ENCODE measurements at regions not wholly inside any gene's neighbourhood (a gene's known extent, or its start where the extent isn't known, plus 50 kb on each side); places are given as distances from the start of the nearest gene placed in this dataset.

DNA sequence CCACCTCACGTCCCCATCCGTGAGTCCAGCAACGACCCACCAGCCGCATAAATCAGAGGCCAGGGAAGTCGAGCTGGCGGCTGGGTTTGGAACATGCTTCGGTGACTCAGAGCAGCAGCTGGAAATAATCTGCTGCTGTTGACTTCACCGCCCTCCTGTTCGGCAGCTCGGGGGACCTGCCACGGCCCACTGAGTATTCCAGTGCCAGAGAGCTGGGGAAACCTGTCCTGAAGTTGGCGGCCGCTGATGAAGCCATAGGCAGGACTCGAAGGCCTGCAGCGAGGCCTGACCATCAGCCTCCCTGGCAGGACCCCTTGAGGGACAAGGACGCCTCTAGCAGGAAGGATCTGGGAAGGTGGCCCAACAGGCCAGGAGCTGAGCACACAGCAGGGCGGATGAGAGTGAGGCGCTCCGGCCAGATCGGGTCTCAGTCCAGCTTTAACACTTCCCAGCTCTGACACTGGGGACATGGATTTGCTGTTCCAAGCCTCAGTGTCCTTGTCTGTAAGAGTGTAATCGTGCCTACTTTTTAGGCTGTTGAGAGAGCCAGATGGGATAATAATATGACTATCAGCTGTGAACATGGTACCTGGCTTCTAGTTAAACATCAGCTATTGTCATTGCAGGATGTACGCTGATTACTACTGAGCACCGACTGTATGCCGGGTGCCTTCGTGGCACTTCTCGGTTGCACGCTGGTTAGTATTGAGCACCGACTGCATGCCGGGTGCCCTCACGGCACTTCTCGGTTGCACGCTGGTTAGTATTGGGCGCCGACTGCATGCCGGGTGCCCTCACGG is 50.4 kb upstream of the CIBAR2 start:
- no peak for DNase-seq

DNA sequence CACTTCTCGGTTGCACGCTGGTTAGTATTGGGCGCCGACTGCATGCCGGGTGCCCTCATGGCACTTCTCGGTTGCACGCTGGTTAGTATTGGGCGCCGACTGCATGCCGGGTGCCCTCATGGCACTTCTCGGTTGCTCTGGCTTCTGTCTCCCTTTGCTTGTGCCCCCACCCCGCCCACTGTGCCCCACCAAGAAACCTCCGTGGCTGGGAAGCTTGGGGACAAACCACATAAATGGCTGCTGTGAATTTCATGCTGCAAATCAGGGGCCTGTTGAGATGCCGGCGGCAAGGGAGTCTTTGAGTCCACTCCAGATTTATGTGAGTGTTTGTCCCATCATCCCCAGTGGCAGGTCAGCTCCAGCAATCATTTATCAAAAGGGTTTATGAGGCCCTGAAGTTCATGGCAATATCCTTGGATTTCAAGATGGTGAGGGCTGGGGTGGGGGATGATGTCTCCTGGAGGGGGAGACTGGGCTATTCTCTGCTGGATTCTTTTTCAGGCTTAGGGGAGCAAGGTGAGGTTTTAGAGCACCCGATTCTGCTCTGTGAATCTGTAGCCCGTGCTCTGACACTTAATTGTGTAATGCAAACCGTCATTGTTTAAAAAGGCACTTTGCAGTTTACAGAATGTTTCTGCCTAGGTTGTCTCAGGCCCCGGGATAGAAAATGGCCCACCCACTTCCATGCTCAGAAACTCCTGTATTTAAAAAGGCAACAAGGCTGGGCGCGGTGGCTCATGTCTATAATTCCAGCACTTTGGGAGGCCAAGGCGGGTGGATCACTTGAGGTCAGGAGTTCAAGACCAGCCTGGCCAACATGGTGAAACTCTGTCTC is 51.2 kb upstream of the CIBAR2 start:
- DNase-seq: no peak

DNA sequence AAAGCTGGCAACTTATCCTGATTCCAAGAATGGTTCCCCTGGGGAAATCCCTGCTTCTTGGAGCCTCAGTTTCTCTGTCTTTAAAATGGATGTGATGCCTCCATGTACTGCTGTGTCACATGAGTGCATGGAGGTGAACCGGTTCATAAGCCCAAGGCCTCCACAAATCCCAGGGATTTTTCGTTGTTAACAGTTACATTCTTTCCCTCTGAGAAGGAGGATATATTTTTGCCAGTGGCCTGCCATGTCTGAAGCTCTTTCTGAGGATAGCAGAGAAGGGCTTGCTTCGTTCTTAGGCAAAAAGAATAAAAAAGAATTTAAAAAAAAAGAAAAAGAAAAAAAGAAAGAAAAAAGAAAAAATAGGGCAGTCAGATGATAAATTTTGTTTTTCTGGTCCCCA is 52.2 kb upstream of the CIBAR2 start:
- DNase-seq: no peak

DNA sequence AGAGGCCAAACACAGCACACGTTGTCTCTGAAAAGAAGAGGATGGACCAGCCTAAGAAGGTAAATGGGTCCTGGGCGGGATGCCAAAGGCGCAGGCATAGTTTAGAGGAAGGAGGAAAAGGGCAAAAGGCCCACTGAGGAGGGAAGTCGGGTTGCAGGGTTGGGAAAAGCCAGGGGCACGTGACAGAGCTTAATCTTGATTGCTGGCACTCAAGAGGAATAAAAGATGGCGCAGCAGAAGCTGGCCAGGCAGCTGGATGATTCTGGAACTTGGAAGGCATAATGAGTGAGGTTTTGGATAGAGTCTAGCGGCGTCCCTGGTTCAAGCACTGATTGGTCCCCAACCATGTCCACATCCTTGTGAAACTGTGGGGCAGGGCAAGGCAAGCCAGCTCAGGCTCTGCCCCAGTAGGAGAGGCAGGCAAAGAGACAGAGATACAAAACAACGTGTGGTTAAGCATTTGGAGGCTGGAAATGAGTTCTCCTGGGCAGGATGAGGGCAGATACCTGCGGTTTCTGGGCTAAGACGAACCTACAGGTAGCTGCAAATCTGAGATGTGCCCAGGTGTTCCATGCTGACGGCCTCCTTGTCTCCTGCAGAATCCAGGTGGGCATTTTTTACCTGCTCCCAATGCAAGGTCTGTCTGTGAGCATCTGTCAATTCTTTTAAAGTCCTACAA is 52.7 kb upstream of the CIBAR2 start:
- no peak for DNase-seq

DNA sequence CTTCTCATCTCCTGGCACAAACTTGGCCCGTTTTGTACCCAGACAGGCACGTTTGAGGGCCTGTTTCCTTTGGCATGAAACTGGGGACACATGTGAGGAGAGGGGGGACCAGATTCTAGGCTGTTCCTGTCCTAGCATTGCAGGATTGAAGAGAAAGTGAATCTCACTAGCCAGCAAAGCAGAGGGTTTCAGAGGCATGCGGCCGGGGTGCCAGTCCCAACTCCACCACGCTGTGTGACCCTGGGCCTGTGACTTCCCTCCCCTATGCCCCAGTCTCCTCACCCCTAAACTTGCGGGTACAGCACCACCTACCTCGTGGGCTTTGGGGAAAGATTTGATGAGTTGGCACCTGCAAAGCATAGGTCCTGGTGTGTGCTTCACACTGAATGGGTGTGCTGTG is 53.5 kb upstream of the CIBAR2 start:
- no peak for DNase-seq

DNA sequence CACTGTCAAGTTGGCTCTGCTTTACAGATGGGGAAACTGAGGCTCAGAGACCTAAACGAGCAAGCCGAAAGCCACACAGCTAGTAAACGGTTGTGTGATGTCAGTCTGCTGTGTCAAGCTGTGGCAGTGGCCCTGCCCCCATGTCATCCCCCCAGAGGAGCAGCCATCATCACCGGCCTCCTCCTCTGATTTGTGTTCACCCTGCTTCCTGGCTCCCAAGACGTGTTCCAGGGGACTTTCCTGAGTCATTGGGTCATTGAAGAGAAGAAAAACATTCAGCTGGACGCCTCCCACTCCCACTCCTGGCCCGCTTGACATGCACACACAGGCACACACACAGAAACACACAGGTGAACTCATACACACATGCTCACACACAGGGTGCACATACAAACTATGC is 54.0 kb upstream of the CIBAR2 start:
- no peak for DNase-seq

DNA sequence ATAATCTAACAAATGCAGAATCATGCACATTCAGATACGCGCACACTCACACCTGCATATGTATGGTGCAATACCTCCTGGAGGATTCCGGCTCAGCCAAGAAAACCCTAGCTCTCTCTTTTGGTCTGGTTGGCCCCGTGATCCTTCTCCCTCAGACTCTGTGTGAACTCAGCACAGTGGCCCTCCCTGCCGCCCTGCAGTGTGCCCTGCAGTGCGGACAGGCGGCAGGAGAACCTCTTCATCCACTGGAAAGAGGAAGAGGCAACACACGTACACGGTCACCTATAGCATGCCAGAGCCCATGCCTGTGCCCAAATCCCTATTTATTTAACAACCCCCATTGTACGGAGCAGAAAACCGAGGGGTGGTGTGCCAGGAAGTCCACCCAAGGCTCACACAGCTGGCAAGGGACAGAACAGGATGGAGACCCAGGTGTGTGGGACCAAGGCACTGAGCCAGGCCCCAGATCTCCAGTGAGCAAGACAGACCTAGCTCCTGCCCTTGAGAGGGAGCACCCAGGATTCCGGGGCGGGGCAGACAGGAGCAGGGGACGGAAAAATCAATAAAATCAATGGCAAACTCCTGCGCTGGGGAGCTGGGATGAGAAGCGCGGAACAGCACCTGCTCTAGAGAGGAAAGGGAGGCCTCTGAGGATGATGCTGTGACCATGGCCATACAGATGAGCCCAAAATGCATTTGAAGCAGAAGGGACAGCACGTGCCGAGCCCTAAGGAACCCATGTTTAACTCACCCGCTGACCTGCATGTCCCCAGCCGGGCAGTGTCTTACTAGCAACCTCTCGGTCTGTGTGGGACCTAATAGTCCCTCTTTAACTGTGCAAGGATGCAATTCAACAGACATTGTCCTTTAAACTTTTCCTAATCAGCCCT is 54.7 kb upstream of the CIBAR2 start:
- no peak for DNase-seq

DNA sequence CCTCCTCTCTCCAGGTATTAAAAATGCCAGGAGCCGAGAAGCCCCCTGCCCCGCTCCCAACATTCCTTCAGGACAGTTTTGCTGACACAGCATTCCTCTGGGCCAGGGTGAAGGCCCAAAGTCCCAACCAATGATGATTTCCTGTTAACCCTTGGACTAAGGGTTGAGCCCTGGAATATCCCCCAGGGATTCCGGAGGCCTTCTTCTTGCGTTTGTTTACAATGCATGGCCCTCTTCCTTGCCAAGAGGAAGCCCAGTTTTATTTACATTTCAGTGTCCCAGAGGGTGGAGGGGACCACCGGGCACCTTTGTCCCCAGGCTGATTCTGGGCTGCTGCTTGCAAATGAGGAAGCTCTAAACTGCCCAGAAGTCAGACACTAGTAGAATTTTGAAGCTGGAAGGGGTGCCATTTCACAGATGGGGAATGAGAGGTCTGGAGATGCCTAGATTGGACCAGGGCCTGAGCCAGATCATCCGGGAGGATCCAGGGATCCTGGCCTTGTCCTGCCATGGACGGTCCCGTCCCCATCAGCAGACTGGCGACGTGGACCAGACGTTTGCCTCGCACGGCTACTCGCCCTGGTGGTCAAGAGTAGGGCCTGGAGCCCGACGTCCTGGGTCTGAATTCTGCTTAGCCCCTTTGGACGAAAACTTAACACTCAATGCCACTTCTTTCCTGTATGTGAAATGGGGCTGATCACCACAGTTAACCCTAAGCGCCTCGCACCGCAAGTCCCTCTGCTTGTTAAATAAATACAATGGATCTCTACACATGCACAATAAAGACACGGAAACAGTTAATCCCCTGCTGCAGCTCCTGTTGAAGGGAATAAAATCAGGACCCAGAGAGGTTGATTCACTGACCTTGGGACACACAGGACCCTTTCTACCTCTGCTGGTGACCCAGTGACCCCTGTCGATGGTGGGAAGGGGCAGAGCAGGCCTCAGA is 55.6 kb upstream of the CIBAR2 start:
- no peak for DNase-seq

DNA sequence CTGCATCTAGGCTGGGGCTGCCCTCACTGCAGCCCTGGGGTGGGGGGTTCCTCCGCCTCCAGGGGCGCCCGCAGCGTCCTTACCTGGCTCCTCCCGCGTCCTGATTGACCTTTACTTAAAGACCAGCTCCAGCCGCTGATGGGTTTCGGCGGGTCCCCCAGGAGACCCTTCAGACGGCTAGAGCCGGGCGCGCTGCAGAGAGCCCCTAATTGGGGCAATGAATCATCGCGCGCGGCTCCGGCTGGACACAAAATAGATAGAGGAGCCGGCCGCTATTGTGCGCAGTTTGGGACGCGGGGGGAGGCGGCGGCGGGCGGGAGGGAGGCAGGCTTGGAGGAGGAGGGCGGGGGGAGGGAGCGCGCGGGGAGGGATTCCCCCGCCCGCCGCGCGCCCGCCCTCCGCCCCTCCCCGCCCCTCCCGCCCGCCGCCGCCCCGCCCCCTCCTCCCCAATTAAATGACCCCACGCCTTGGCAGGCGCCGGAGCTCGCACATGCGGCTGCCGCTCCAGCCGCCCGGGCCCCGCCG is 56.5 kb upstream of the CIBAR2 start:
- no peak for DNase-seq

DNA sequence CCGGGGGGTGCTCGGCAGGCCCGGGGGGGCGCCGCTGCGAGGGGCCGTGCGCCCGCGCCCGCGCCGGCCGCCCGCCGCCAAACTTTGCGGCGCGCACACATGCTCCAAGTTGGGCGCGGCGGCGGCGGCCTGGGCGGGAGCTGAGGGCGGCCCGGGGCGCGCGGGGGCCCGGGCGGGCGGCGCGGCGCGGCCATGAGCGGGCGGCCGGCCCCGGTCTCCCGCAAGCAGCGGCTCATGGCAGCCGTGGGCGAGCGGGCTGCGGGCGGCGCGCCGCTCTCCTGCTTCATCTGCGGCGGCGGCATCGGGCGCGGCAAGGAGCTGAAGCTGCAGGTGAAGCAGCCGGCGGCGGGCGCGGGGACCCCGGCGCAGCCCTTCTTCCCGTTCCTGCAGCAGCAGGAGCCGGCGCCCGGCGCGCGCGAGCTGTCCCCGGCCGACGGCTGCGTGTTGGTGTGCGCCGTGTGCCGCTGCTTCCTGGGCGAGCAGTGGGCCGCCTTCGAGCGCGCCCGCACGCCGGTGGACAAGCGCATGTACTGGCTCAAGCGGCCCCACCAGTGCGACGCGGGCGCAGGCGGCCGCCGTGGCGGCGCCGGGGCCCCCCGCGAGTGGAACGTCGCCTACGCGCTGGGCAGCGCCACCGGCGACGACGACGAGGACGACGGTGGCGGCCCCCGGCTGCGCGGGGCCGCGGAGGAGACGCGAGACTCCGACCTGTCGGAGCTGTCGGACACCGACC is 57.2 kb upstream of the CIBAR2 start:
- DNase-seq: no peak

DNA sequence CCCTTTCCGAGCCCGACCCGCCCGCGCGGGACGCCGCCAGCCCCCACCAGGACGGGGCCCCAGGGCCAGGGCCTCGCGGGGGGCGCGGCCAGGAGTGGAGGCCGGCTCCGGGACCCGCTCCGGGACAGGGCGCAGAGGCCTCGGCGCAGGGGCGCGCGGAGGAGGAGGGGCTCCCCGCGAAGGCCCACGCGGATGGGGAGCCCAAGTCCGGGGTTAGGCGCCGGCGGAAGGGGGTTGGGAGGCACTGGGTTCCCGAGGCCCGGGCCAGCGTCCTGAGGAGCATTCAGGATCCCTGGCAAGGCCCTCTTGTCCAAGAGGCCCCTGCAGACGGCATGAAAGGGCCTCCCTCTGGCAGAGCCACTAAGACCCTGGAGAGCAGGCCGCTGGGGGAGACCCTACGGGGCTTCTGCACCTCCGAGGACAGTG is 57.8 kb upstream of the CIBAR2 start:
- no peak for DNase-seq

DNA sequence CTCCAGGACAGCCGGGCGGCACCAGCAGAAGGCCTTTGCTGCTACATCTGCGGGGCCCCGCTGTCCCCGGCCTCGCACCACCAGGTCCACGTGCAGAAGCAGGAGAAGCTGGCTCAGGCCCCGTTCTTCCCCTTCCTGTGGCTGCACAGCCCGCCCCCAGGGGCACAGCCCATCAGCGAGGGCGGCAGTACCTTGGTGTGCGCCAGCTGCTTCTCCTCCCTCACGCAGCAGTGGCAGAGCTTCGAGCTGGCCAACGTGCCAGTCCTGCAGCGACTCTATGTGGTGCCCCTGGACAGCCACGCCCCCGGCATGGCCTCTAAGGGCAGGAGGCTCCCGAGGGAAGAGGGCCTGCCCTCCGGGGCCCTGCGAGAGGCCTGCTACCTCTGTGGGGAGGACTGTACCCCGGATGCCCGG is 58.3 kb upstream of the CIBAR2 start:
- DNase-seq: no peak

DNA sequence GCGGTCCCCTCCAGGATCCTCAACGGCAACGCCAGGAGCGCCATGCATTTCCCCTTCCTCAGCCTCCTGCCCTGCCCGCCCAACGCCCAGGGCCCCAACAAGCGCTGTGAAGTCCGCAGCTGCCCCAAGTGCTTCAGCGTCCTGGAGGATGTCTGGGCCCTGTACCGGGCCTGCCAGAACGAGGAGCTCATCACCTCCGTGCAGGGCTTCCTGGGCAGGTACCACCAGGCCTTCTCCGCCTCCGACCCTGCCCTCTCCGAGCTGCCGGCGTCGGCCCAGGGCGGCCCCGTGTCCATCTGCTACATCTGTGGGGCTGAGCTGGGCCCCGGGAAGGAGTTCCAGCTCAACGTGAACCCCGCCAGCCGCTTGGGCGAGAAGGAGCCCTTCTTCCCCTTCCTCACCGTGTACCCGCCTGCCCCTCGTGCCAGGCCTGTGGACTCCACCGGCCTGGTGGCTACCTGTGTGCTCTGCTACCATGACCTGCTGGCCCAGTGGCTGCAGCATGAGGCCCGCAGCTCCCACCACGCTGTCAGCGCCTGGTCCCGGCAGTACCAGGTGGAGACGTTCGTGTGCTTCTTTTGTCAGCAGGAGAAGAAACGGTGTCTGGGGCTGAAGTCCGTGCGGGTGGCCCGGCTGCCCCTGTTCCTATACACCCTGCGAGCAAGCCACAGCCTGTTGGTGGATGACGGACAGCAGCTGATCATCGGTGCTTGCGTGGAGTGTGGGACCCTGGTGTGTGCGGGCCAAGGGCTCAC is 58.9 kb upstream of the CIBAR2 start:
- DNase-seq: no peak

DNA sequence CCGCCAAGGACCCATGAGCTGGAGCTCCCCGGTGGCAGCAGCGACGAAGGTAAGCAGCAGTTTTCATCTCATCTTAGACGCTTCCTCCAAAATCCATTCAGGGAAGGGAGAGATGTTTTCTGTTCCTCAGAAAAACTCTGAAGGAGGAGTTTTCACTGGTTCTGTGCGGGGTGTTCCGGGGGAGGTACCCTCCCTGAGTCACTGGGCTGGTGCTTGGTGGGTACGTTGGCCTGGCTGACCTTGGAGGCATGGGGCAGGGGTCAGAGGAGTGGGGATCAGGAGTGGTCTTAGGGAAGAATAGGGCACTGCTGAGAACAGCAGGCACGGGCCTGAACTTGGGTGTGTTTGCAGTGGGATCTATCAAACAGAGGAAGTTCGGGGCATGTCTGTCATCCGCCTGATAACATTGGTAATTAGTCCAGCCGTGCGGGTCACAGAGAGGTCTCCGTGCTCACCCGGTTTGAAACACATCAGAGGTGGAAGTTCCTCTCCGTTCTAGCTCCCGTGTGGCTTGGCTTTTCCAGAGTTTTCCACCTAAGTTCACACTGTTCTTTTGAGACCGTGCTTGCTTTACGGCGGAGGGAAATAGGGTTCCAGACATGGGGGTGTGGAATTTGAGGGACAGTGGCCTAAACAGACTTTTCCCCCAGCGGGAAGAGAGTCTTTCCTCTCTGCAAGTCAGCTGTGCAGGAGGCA is 59.6 kb upstream of the CIBAR2 start:
- DNase-seq: no peak

DNA sequence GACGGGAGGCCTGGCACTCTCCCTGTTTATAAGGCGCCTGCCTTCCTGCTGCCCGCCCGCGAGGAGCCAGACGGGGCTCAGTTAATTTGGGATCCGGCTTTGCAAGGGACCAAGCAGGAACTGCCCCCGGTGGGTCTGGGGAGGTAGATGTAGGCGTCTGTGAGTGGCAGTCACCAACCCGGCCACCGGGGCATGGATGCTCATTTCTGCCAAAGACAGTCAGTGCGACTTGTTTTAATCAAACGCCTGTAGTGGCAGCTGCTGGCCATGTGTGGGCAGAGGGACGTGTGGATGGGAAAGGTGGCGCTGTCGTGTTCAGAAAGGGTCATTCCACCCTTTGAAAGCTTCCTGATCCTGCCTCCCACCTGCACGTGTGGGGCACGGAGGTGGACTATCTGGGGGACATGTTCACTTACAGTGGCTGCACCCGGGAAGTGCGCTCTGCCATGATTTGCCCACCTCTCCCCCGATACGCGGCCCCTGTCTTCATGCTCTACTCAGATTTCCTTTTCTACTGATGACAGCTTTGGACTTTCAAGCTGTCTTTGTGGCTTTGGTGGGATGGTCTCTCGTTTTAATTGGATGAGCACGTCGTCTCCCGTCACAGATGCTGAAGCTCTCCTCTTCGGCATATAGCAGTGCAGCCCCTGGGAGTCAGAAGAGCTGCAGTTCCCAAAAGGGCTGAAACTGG is 60.3 kb upstream of the CIBAR2 start:
- DNase-seq: peak; percentile 69

DNA sequence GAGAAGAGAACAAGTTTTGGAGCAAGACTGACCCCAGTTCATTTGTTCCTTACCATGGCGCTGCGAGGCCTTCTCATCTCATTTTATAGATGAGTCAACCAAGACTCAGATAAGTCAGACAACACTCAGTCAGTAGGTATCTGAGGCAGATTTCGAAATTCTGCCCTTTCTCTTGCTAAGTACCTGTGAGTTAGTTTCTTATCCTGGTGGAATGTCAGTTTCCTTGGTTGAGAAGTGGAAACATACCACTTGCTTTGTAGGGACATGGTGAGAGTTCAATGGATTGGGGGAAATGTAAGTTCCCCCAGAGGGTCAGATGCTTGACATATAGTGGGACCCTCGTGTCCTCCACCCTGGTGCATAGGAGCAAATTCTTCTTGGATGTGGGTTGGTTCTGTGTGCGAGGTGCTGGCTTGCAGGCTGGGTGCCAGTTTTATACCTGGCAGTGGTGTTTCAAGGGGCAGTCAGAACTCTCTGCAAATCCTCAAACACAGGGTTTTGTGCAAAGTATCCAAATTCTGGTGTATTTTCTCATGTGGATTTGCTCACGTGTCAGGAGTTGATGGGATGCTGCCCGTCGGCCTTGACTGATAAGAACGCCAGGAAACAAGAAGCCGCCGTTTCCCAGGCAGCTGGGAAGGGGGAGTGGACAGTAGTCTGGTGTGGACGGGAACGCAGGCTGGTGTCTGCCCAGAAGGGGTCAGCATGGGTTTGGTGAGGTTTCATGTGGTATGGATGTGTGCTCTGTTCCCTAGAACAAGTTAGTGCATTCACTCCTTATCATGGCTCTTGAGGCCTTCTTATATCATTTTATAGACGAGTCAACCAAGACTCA is 61.1 kb upstream of the CIBAR2 start:
- no peak for DNase-seq

DNA sequence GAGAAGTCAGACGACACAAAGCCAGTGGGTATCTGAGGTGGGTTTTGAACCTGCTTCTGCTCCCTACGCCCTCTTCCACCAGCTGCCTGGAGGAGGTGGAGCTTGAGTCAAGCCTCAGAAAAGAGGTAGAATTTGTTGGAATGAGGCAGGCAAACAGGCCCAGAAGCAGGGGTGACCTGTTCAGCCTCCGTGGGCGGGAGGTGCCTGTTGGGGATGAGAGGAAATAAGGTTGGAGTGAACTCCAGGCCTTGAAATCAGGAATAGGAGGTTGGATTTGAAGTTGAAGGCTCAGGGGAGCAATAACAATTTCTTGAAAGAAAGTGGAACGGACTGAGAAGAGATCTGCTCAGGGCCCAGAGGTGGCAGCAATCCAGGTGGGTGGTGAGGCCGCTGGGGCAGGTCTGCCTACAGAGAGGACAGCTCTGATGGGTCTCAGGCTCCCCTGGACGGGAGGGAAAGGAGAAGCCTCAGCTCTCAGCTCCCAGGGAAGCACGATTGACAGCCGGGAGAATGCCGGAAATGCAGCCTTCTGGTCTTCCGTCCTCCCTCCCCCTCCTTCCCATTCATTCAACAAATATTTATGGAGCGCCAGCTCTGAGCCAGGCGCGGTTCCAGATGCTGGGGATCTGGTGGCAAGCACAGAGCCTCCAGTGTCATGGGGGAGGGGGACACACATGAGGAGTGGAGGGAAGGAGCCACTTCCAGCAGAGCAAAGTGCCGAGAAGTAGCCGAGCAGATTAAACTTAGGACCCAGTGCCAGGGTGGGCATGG is 61.9 kb upstream of the CIBAR2 start:
- peak; percentile 52 for DNase-seq

All from NCI-H1092 (cell line).